HG03066 (cell line): ENCODE measurements at regions not wholly inside any gene's neighbourhood (a gene's known extent, or its start where the extent isn't known, plus 50 kb on each side); places are given as distances from the start of the nearest gene placed in this dataset.
"Not testable (repeated sequence)": the region's sequence is repeated elsewhere in the genome, so short reads cannot be mapped to it uniquely, and the experiment has no call there.

Experiments
- ATAC-seq: cut with Tn5 transposase; IDR thresholded peaks from one replicate; pipeline ENCODE4 v1.9.1; 2021; ENCODE audit warnings: low read depth; ENCODE audit not compliant: unreplicated experiment

- ATAC-seq, result not testable (repeated sequence)
Measured at GRCh38 chr6:92671462-92671861, 747.9 kb downstream of the EPHA7 start.

GRCh38 chr6:92667843-92668242, 751.5 kb downstream of the EPHA7 start:
- ATAC-seq, result no peak

- ATAC-seq, result no peak
Measured at GRCh38 chr6:92648364-92649086, 770.8 kb downstream of the EPHA7 start.

- ATAC-seq, result no peak
Measured at GRCh38 chr6:92647630-92648029, 771.7 kb downstream of the EPHA7 start.

GRCh38 chr6:92644104-92644791, 775.1 kb downstream of the EPHA7 start:
- not testable (repeated sequence) for ATAC-seq

- ATAC-seq, result no peak
Measured at GRCh38 chr6:92635553-92636153, 783.7 kb downstream of the EPHA7 start.

GRCh38 chr6:92634561-92634960, 784.8 kb downstream of the EPHA7 start:
- no peak for ATAC-seq

- no peak for ATAC-seq
Measured at GRCh38 chr6:92623431-92623830, 795.9 kb downstream of the EPHA7 start.

- ATAC-seq, result no peak
Measured at GRCh38 chr6:92617721-92618120, 801.6 kb downstream of the EPHA7 start.

- no peak for ATAC-seq
Measured at GRCh38 chr6:92608751-92609150, 810.6 kb downstream of the EPHA7 start.

- ATAC-seq, result no peak
Measured at GRCh38 chr6:92593201-92593600, 826.2 kb downstream of the EPHA7 start.

- ATAC-seq, result no peak
Measured at GRCh38 chr6:92589996-92590395, 829.4 kb downstream of the EPHA7 start.

GRCh38 chr6:92588148-92588547, 831.2 kb downstream of the EPHA7 start:
- ATAC-seq, result no peak

- ATAC-seq, result no peak
Measured at GRCh38 chr6:92587525-92587924, 831.8 kb downstream of the EPHA7 start.

GRCh38 chr6:92586236-92586977, 833.0 kb downstream of the EPHA7 start:
- no peak for ATAC-seq

- no peak for ATAC-seq
Measured at GRCh38 chr6:92582211-92582610, 837.1 kb downstream of the EPHA7 start.

- no peak for ATAC-seq
Measured at GRCh38 chr6:92577077-92577719, 842.2 kb downstream of the EPHA7 start.

- no peak for ATAC-seq
Measured at GRCh38 chr6:92568541-92568940, 850.8 kb downstream of the EPHA7 start.

GRCh38 chr6:92566632-92567031, 852.7 kb downstream of the EPHA7 start:
- ATAC-seq, result no peak

- no peak for ATAC-seq
Measured at GRCh38 chr6:92564376-92564775, 855.0 kb downstream of the EPHA7 start.

GRCh38 chr6:92559611-92560010, 859.7 kb downstream of the EPHA7 start:
- ATAC-seq, result no peak
